LNCAP (cell line): ENCODE measurements at regions not wholly inside any gene's neighbourhood (a gene's known extent, or its start where the extent isn't known, plus 50 kb on each side); places are given as distances from the start of the nearest gene placed in this dataset.

Source experiments
- CTCF ChIP-seq: fragments of 450-650 bp; IDR thresholded peaks from 2 replicates; pipeline ENCODE4 v1.5.1; 2017; ENCODE audit warnings: mild to moderate bottlenecking

GRCh38 chr2:238693337-238694093, 154.4 kb upstream of the TWIST2 start:
- TF ChIP-seq CTCF, result no peak

GRCh38 chr2:238694136-238694755, 153.6 kb upstream of the TWIST2 start:
- no peak for TF ChIP-seq CTCF

- TF ChIP-seq CTCF, result no peak
Observed at GRCh38 chr2:238694922-238695321, 153.0 kb upstream of the TWIST2 start.

GRCh38 chr2:238695538-238695937, 152.3 kb upstream of the TWIST2 start:
- TF ChIP-seq CTCF, result no peak

- no peak for TF ChIP-seq CTCF
Observed at GRCh38 chr2:238696331-238696730, 151.6 kb upstream of the TWIST2 start.

- TF ChIP-seq CTCF, result no peak
Observed at GRCh38 chr2:238696786-238697185, 151.1 kb upstream of the TWIST2 start.

GRCh38 chr2:238697193-238698071, 150.5 kb upstream of the TWIST2 start:
- TF ChIP-seq CTCF, result no peak
